Cardiac muscle cell (in vitro differentiated cells and primary cell): ENCODE measurements at regions not wholly inside any gene's neighbourhood (a gene's known extent, or its start where the extent isn't known, plus 50 kb on each side); places are given as distances from the start of the nearest gene placed in this dataset.
"Not testable (repeated sequence)": the region's sequence is repeated elsewhere in the genome, so short reads cannot be mapped to it uniquely, and the experiment has no call there.

Experiments used
- DNase-seq, 2 donors: peaks; one replicate each; pipeline versions ENCODE4 v3.0.0 to v3.0.0-alpha.2; 2010 to 2017; ENCODE audit warnings: low read depth in 1 of 2, low spot score in 1 of 2
- H3K27ac ChIP-seq: fragments of 200-600 bp; sonication (generic); 2 replicates; pipeline ENCODE4 v1.5.1; 2016
- H3K27me3 ChIP-seq: fragments of 200-600 bp; sonication (generic); 2 replicates; pipeline ENCODE4 v1.6.0; 2016; ENCODE audit warnings: control low read depth
- H3K36me3 ChIP-seq: fragments of 200-600 bp; sonication (generic); 2 replicates; pipeline ENCODE4 v1.5.1; 2016; ENCODE audit warnings: control low read depth
- H3K4me1 ChIP-seq: fragments of 200-600 bp; sonication (generic); 2 replicates; pipeline ENCODE4 v1.8.1; 2017; ENCODE audit warnings: low read depth, mild to moderate bottlenecking, mixed run types
- H3K4me3 ChIP-seq: fragments of 200-600 bp; sonication (generic); 2 replicates; pipeline ENCODE4 v1.5.1; 2016; ENCODE audit warnings: mild to moderate bottlenecking
- H3K9me3 ChIP-seq: fragments of 200-600 bp; sonication (generic); 2 replicates; pipeline ENCODE4 v1.5.1; 2017; ENCODE audit warnings: low read depth, mild to moderate bottlenecking, control low read depth
- TF ChIP-seq, protein P1 (sequence below): IDR thresholded peaks from 2 replicates; pipeline ENCODE4 v1.5.1; 2012; ENCODE audit warnings: low read depth, mild to moderate bottlenecking, low read length

DNA sequence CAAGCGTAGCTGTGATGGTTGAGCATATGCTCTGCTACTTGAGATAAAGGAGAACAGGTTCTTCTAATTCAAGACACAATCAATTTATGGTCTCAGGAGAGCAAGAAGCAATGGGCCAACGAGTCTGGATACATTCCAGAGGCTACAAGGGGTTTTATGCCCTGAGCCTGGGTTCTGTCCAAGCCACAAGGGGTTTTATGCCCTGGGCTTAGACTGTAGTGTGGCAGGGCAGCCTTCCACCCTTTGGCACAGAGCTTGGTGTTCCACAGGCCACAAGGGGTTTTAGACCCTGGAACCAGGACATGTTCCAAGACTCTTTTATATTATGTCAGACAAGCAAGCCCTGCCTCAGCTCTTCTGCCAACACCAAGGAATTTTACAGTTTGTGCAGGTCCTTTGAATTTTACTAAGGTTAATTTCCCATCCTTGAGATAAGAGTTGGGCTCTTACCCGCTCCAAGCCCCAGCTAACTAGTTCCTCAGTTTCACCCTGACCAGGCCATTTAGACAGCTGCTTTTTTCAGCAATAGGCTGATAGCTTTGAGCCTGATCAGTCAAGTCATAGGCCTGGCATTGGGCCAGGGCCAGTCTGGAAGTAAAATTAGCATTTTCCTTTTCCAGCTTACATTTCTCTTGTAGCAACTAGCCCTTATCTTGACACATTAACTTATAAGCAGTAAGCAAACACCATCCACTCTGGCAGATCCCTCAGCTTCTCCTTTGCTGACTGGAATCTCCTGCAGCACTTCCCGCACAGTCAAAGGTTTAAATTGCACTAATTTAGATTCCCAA is 95.0 kb downstream of the ZNF737 start:
- no peak overlapping the region for H3K4me3 ChIP-seq
- H3K27ac ChIP-seq: no peak overlapping the region
- peak in 1 of 2 donors; percentile 12 for DNase-seq
- no peaks in the 10 kb centered on the region for H3K36me3 ChIP-seq
- no peaks in the 10 kb centered on the region for H3K27me3 ChIP-seq
- no peaks in the 10 kb centered on the region for H3K4me1 ChIP-seq
- H3K9me3 ChIP-seq: no peaks in the 10 kb centered on the region
- TF ChIP-seq, protein P1, sequence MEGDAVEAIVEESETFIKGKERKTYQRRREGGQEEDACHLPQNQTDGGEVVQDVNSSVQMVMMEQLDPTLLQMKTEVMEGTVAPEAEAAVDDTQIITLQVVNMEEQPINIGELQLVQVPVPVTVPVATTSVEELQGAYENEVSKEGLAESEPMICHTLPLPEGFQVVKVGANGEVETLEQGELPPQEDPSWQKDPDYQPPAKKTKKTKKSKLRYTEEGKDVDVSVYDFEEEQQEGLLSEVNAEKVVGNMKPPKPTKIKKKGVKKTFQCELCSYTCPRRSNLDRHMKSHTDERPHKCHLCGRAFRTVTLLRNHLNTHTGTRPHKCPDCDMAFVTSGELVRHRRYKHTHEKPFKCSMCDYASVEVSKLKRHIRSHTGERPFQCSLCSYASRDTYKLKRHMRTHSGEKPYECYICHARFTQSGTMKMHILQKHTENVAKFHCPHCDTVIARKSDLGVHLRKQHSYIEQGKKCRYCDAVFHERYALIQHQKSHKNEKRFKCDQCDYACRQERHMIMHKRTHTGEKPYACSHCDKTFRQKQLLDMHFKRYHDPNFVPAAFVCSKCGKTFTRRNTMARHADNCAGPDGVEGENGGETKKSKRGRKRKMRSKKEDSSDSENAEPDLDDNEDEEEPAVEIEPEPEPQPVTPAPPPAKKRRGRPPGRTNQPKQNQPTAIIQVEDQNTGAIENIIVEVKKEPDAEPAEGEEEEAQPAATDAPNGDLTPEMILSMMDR: no peak

DNA sequence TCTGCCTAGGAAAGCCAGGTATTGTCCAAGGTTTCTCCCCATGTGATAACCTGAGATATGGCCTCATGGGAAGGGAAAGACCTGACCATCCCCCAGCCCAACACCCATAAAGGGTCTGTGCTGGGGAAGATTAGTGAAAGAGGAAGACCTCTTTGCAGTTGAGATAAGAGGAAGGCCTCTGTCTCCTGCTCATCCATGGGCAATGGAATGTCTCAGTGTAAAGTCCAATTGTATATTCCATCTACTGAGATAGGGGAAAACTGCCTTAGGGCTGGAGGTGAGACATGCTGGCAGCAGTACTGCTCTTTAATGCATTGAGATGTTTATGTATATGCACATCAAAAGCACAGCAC is 99.0 kb downstream of the ZNF737 start:
- not testable (repeated sequence) for H3K36me3 ChIP-seq, H3K27me3 ChIP-seq, H3K27ac ChIP-seq, H3K4me3 ChIP-seq, H3K4me1 ChIP-seq, DNase-seq, H3K9me3 ChIP-seq

DNA sequence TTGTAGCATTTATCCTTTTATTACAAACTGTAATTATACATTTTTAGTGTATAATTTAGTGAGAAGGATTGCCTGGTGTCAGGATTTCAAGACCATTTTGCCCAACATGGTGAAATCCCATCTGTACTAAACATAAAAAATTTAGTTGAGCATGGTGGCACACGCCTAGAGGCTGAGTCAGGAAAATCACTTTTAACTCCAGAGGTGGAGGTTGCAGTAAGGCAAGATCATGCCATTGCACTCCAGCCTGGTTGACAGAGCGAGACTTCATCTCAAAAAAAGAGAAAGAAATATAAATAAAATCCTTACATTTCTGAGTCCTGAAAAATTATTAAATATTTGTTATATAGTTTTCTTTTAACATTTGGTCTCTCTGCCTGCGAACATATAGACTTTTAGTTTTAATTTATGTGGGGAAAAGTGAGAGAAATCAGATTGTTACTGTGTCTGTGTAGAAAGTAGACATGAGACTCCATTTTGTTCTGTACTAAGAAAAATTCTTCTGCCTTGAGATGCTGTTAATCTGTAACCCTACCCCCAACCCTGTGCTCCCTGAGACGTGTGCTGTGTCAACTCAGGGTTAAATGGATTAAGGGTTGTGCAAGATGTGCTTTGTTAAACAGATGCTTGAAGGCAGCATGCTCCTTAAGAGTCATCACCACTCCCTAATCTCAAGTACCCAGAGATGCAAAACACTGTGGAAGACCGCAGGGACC is 99.5 kb downstream of the ZNF737 start:
- H3K27me3 ChIP-seq, H3K4me3 ChIP-seq, H3K4me1 ChIP-seq, DNase-seq, H3K36me3 ChIP-seq, H3K27ac ChIP-seq, H3K9me3 ChIP-seq: not testable (repeated sequence)

DNA sequence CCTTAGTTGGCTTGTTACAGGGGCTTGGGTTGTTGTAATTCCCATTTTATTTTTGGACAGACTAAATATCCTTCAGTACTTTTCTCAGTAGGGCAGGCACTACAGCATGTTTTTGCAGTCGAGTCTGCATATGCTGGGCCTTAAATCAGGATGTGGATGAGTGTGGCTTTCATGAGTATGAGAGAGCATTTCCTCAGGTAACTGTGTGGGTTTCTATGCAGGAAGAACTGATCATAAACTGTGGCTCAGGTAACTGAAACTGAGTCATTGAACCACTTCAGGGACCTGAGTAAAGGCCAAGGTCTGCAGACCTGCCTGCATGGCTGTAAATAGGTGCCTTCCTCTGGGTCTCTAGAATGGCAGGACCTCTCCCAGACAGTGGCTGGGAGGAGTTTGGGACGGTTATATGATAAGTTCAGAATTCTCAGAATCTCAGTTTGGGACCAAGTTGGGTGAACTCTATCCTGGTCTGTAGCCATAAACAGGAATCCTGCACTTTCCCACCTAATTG is 112.1 kb downstream of the ZNF737 start:
- TF ChIP-seq, protein P1: no peak
- Histone ChIP-seq H3K36me3 (no peaks in the 10 kb centered on the region), H3K4me3 (no peak overlapping the region), H3K9me3 (no peaks in the 10 kb centered on the region), H3K27me3 (no peaks in the 10 kb centered on the region), H3K4me1 (no peaks in the 10 kb centered on the region), H3K27ac (no peak overlapping the region)
- DNase-seq: no peak

DNA sequence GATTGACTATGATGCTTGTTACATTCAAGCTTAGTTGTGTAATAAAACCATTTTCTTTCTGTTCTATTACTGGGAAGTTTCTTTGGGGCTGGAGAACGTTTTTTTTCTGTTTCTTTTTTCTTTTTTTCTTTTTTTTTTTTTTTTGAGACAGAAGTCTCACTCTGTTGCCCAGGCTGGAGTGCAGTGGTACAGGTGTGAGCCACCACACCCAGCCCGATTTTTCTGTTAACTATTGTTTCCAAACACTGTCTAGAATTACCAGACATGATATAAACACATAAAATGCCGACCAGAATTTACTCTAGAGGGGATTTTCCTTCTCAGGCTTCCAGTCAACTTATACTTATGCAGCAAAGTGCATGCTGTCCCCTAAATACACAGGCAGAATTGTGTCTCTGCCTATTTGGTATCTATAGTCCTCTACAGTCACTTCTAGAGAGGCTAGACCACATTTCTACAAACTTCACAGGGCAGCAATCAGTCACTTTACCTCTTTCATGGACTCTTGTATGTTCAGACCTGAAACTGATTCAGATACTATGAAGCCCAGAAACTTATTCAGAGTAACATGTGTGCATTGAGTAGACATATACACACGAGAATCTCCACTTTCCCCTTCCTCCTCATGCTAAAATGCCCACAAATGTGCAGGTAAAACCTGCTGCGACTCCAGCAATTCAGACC is 121.2 kb downstream of the ZNF737 start:
- H3K4me1 ChIP-seq: no peaks in the 10 kb centered on the region
- H3K27me3 ChIP-seq: no peaks in the 10 kb centered on the region
- DNase-seq: no peak
- no peaks in the 10 kb centered on the region for H3K36me3 ChIP-seq
- no peak overlapping the region for H3K27ac ChIP-seq
- no peak overlapping the region for H3K4me3 ChIP-seq
- TF ChIP-seq, protein P1: no peak
- H3K9me3 ChIP-seq: no peaks in the 10 kb centered on the region

DNA sequence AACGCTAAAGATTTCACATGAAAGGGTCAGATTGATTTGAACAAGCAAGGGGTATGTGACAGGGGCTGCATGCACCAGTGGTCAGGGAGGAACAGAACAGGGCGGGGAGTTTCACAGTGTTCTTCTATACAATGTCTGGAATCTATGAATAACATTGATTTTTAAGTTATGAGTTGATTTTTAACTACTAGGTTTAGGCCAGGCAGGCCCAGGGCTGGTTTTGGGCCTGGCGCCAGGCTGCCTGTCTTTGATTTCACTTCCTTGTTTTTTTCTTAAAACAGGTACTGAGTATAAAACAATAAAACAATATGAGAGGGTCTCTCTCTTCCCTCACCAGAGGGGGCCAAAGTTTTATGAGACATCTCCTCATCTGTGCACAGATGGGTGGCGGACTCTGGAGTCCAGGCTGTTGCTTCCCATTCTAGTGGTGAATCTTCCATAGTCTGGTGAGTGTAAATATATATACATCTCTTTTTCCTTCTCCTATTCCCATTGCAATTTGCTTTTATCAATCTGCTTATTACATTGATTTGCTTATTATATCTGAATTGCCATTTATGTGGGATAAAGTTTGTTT is 133.2 kb downstream of the ZNF737 start:
- H3K27ac ChIP-seq, H3K36me3 ChIP-seq, DNase-seq, H3K4me1 ChIP-seq, H3K4me3 ChIP-seq, H3K9me3 ChIP-seq, H3K27me3 ChIP-seq: not testable (repeated sequence)
